ENCODE measurements at regions not wholly inside any gene's neighbourhood (a gene's known extent, or its start where the extent isn't known, plus 50 kb on each side); places are given as distances from the start of the nearest gene placed in this dataset.

- ChIA-PET CTCF (ENCODE audit: partially characterized antibody) (interaction anchor here (1.0 to 1.3 kb wide), 3 partner anchors 27 to 682 kb away, joined by 3 to 4 read pairs (median 3); no protein-coding TSS in a partner anchor), POLR2A (ENCODE audit: partially characterized antibody) (no interaction called here)
- 0 out of 2 replicates have a peak, but pooled peaks cover 3% of the 10 kb centered on the region for H3K23me2 ChIP-seq (ENCODE audit: low read depth, low read length)
- H2BK5ac ChIP-seq (ENCODE audit: low read depth, low read length): no peak overlapping the region
- no peak overlapping the region for H2AK5ac ChIP-seq (ENCODE audit: low read depth, low read length)
- FAIRE-seq: no peak
- no peak overlapping the region for H4K8ac ChIP-seq (ENCODE audit: extremely low read depth, insufficient read depth, low read length)
- H3K4me2 ChIP-seq (ENCODE audit: insufficient read depth in 1 of 2, low read depth in 2 of 2, low read length in 2 of 2): no peak overlapping the region
- H2BK12ac ChIP-seq (ENCODE audit: low read depth, low read length): no peak overlapping the region
- no peaks in the 10 kb centered on the region for H3K27me3 ChIP-seq (replicated peaks in 1 of 4; ENCODE audit: control insufficient read depth in 3 of 4, extremely low read depth in 1 of 4, insufficient read depth in 3 of 4, low read length in 3 of 4)
- peaks cover 4 to 9% of the 10 kb centered on the region in 2 experiments; a peak in 1 of 4 replicates for H3K9me3 ChIP-seq (ENCODE audit: insufficient read depth in 2 of 2, low read depth in 1 of 2, low read length in 1 of 2)
- H3K27ac ChIP-seq (ENCODE audit: low read depth, low read length): no peak overlapping the region
- H3K4me3 ChIP-seq (ENCODE audit: extremely low read depth in 1 of 4, insufficient read depth in 2 of 4, low read depth in 3 of 4, low read length in 4 of 4): no peak overlapping the region
- H4K5ac ChIP-seq (ENCODE audit: insufficient read length, low read depth, low read length): no peak overlapping the region
- H2BK120ac ChIP-seq (replicated peaks; ENCODE audit: low read depth, low read length): no peak overlapping the region
- no peak overlapping the region for H3K4ac ChIP-seq (replicated peaks; ENCODE audit: insufficient read length, low read depth, low read length)
- no peaks in the 10 kb centered on the region for H4K20me1 ChIP-seq (replicated peaks in 1 of 2; ENCODE audit: control insufficient read depth in 1 of 2, insufficient read depth in 2 of 2, low read length in 2 of 2)
- H2AFZ ChIP-seq (ENCODE audit: low read length): no peak overlapping the region
- H3K79me2 ChIP-seq (ENCODE audit: control insufficient read depth in 1 of 2, insufficient read depth in 2 of 2, low read length in 2 of 2): no peaks in the 10 kb centered on the region
- no peak overlapping the region for H3K18ac ChIP-seq (ENCODE audit: extremely low read depth, low read length)
- no peak overlapping the region for H3K23ac ChIP-seq (ENCODE audit: insufficient read length)
- DNase-seq (ENCODE audit: low read depth in 1 of 2, low spot score in 2 of 2): no peak
- no peak overlapping the region for H2BK20ac ChIP-seq (ENCODE audit: low read length)
- 81% methylated on average over 2 of the region's 2 CpGs; no CpG with 5 or more reads in 1 of the 2 experiments for WGBS, 2 experiments (ENCODE audit: extremely low coverage in 1 of 2, insufficient coverage in 1 of 2, insufficient read length in 1 of 2, insufficient replicate concordance in 2 of 2, low coverage in 1 of 2, low lambda C conversion rate in 2 of 2, missing lambda C conversion rate in 1 of 2)
- H3K4me1 ChIP-seq (replicated peaks in 1 of 4; ENCODE audit: control insufficient read depth in 3 of 4, insufficient read depth in 4 of 4, low read length in 3 of 4): no peaks in the 10 kb centered on the region
- no peaks in the 10 kb centered on the region for H3K79me1 ChIP-seq (ENCODE audit: low read depth, low read length)
- no peak overlapping the region for H3K14ac ChIP-seq (ENCODE audit: insufficient read length)
- H3K56ac ChIP-seq (replicated peaks; ENCODE audit: insufficient read length, low read depth, low read length): no peak overlapping the region
- no peak overlapping the region for H2BK15ac ChIP-seq (ENCODE audit: low read length)
- H3K9ac ChIP-seq (replicated peaks in 1 of 4; ENCODE audit: extremely low read depth in 1 of 4, low read depth in 3 of 4, low read length in 3 of 4): no peak overlapping the region
- no peaks in the 10 kb centered on the region for H3K36me3 ChIP-seq (ENCODE audit: control insufficient read depth in 2 of 4, insufficient read depth in 4 of 4, low read length in 3 of 4)
- no peak overlapping the region for H4K91ac ChIP-seq (replicated peaks; ENCODE audit: insufficient read length, low read length)
- no peak for TF ChIP-seq POU5F1 (IDR thresholded peaks at IDR 0.05; ENCODE audit: low read depth, low read length)
- no peak for TF ChIP-seq JUND (IDR thresholded peaks at IDR 0.05; ENCODE audit: low read length)
Observed at GRCh38 chr3:30069056-30069455, 537.3 kb upstream of the TGFBR2 start.
